ENCODE measurements at regions not wholly inside any gene's neighbourhood (a gene's known extent, or its start where the extent isn't known, plus 50 kb on each side); places are given as distances from the start of the nearest gene placed in this dataset.

DNA sequence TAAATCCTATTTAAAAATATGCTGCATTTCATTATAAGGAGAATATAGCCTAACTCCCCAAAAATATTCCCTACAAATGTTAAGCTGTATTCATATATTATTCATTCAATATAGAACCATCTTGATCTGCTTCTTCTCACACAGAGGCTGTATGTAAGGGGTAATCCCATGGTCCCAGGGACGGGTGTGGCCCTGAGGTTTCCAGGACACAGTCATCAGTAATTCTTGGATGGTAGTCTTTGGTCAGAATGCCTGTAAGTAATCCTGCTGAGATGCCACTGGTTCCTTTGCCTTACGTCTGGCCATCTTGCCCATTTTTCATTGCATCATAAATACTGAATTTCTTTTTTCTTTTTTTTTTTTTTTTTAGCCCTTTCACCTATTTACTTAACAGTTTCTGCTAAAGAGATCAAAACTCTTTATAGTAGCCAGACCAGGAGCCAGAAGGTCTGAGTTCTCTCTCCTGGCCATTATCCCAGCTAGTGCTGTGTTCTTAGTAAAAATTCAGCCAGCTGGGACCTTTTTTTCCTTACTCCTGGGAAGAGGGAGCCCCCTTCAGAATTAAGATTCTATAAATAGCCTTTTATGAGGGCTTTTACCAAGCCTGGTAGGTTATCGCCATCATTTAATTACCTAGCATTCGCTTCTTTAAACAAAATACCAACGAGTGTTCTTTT lies 134.9 kb downstream of the SOX11 start:
- no peaks in the 10 kb centered on the region for H3K36me3 ChIP-seq (ENCODE audit: control insufficient read depth, insufficient read depth, low read length)
- intact Hi-C loops (cut with micrococcal nuclease; ENCODE audit: unreplicated experiment) (no loop called here), in situ Hi-C loops (cut with HindIII; ENCODE audit: low pct_unique_long_range_greater_than_20kb, low sequenced_read_pairs) (no loop called here)
- ChIA-PET POLR2A (no interaction called here), CTCF (no interaction called here)
- no peaks in the 10 kb centered on the region for H3K27me3 ChIP-seq (ENCODE audit: control insufficient read depth, insufficient read depth, low read length)
- TF ChIP-seq SIN3A (IDR thresholded peaks at IDR 0.05; ENCODE audit: borderline replicate concordance, insufficient read depth, low read depth, low read length) (no peak), TCF7L2 (IDR thresholded peaks at IDR 0.05; ENCODE audit: low read depth, low read length) (no peak), POLR2AphosphoS5 (IDR thresholded peaks at IDR 0.05; ENCODE audit: low read depth, low read length) (no peak)
- TF ChIP-seq, protein P1, sequence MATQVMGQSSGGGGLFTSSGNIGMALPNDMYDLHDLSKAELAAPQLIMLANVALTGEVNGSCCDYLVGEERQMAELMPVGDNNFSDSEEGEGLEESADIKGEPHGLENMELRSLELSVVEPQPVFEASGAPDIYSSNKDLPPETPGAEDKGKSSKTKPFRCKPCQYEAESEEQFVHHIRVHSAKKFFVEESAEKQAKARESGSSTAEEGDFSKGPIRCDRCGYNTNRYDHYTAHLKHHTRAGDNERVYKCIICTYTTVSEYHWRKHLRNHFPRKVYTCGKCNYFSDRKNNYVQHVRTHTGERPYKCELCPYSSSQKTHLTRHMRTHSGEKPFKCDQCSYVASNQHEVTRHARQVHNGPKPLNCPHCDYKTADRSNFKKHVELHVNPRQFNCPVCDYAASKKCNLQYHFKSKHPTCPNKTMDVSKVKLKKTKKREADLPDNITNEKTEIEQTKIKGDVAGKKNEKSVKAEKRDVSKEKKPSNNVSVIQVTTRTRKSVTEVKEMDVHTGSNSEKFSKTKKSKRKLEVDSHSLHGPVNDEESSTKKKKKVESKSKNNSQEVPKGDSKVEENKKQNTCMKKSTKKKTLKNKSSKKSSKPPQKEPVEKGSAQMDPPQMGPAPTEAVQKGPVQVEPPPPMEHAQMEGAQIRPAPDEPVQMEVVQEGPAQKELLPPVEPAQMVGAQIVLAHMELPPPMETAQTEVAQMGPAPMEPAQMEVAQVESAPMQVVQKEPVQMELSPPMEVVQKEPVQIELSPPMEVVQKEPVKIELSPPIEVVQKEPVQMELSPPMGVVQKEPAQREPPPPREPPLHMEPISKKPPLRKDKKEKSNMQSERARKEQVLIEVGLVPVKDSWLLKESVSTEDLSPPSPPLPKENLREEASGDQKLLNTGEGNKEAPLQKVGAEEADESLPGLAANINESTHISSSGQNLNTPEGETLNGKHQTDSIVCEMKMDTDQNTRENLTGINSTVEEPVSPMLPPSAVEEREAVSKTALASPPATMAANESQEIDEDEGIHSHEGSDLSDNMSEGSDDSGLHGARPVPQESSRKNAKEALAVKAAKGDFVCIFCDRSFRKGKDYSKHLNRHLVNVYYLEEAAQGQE (IDR thresholded peaks at IDR 0.05; ENCODE audit: insufficient read depth in 1 of 2, low read depth in 2 of 2, low read length in 1 of 2), result no peak
- TF ChIP-seq, protein P2, sequence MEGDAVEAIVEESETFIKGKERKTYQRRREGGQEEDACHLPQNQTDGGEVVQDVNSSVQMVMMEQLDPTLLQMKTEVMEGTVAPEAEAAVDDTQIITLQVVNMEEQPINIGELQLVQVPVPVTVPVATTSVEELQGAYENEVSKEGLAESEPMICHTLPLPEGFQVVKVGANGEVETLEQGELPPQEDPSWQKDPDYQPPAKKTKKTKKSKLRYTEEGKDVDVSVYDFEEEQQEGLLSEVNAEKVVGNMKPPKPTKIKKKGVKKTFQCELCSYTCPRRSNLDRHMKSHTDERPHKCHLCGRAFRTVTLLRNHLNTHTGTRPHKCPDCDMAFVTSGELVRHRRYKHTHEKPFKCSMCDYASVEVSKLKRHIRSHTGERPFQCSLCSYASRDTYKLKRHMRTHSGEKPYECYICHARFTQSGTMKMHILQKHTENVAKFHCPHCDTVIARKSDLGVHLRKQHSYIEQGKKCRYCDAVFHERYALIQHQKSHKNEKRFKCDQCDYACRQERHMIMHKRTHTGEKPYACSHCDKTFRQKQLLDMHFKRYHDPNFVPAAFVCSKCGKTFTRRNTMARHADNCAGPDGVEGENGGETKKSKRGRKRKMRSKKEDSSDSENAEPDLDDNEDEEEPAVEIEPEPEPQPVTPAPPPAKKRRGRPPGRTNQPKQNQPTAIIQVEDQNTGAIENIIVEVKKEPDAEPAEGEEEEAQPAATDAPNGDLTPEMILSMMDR (IDR thresholded peaks at IDR 0.05), result no peak
- H3K4me1 ChIP-seq (ENCODE audit: control insufficient read depth, insufficient read depth, low read length), result no peaks in the 10 kb centered on the region
- H3K27ac ChIP-seq (ENCODE audit: low read length), result no peak overlapping the region
- no peak for ATAC-seq
- no peaks in the 10 kb centered on the region for H3K9me3 ChIP-seq (ENCODE audit: control insufficient read depth, insufficient read depth, low read depth, low read length)
- no peak for DNase-seq (ENCODE audit: low read depth, low spot score)
- H3K4me3 ChIP-seq (ENCODE audit: low read depth in 2 of 2, low read length in 2 of 2), result no peak overlapping the region
- BruUV-seq (replicated peaks), result no TSS peak

DNA sequence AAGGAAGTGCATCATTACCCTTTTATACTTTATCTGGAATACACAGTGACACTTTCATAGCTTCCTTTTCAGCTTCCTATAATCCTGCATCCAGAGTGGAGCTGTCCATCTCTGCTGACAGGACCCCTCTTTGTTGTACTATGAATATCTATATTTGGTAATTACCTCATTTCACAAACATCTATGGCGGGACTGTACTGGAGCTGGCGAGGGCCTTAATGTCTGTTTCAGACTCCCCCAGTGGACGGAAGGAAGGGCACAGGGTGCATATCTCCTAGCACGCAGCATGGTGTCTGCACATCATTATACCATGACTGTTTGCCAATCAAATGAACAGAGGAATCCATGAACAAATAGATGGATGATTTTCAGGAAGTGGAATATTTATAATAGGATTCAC lies 142.3 kb downstream of the SOX11 start:
- no TSS peak for BruUV-seq (replicated peaks)
- Histone ChIP-seq H3K27ac (ENCODE audit: low read length) (no peak overlapping the region), H3K36me3 (ENCODE audit: control insufficient read depth, insufficient read depth, low read length) (no peaks in the 10 kb centered on the region), H3K27me3 (ENCODE audit: control insufficient read depth, insufficient read depth, low read length) (no peaks in the 10 kb centered on the region), H3K9me3 (ENCODE audit: control insufficient read depth, insufficient read depth, low read depth, low read length) (no peaks in the 10 kb centered on the region), H3K4me1 (ENCODE audit: control insufficient read depth, insufficient read depth, low read length) (no peaks in the 10 kb centered on the region), H3K4me3 (ENCODE audit: low read depth in 2 of 2, low read length in 2 of 2) (no peak overlapping the region)
- intact Hi-C loops (cut with micrococcal nuclease; ENCODE audit: unreplicated experiment), result no loop called here
- ATAC-seq (no peak), DNase-seq (ENCODE audit: low read depth, low spot score) (no peak)
- no peak for TF ChIP-seq TCF7L2 (IDR thresholded peaks at IDR 0.05; ENCODE audit: low read depth, low read length)
- TF ChIP-seq SIN3A (IDR thresholded peaks at IDR 0.05; ENCODE audit: borderline replicate concordance, insufficient read depth, low read depth, low read length), result no peak
- TF ChIP-seq, protein P1 (IDR thresholded peaks at IDR 0.05; ENCODE audit: insufficient read depth in 1 of 2, low read depth in 2 of 2, low read length in 1 of 2), result no peak
- TF ChIP-seq, protein P2 (IDR thresholded peaks at IDR 0.05), result no peak
- no peak for TF ChIP-seq POLR2AphosphoS5 (IDR thresholded peaks at IDR 0.05; ENCODE audit: low read depth, low read length)
- ChIA-PET POLR2A (no interaction called here), CTCF (no interaction called here)
- in situ Hi-C loops (cut with HindIII; ENCODE audit: low pct_unique_long_range_greater_than_20kb, low sequenced_read_pairs), result no loop called here
